Mucosa of descending colon (tissue), 3 donors: ENCODE measurements at regions not wholly inside any gene's neighbourhood (a gene's known extent, or its start where the extent isn't known, plus 50 kb on each side); places are given as distances from the start of the nearest gene placed in this dataset.
"Not testable (repeated sequence)": the region's sequence is repeated elsewhere in the genome, so short reads cannot be mapped to it uniquely, and the experiment has no call there.

Source experiments
- ATAC-seq: fragments of 200-7000 bp; cut with Tn5 transposase; one replicate; pipeline ENCODE4 v1.9.1; 2020; ENCODE audit warnings: mild to moderate bottlenecking, moderate library complexity
- DNase-seq, 3 donors: peaks; one replicate each; pipeline ENCODE4 v3.0.0-alpha.2; 2020
- H3K36me3 ChIP-seq: fragments of 200-600 bp; one replicate; pipeline ENCODE4 v1.8.0; 2021; ENCODE audit warnings: low read depth, mild to moderate bottlenecking
- H3K4me1 ChIP-seq: fragments of 200-600 bp; one replicate; pipeline ENCODE4 v1.8.0; 2021; ENCODE audit warnings: low read depth, mild to moderate bottlenecking
- H3K4me3 ChIP-seq: fragments of 200-600 bp; one replicate; pipeline ENCODE4 v1.8.0; 2021; ENCODE audit warnings: mild to moderate bottlenecking
- H3K9me3 ChIP-seq: fragments of 200-600 bp; one replicate; pipeline ENCODE4 v1.8.0; 2021; ENCODE audit warnings: mild to moderate bottlenecking
- CTCF ChIP-seq: fragments of 200-600 bp; IDR thresholded peaks from one replicate; pipeline ENCODE4 v1.8.0; 2022; ENCODE audit warnings: antibody characterized with exemption, mild to moderate bottlenecking
- intact Hi-C, 2 donors: fragments of 100-400 bp; cut with DNase I in 1 of 2; cut with micrococcal nuclease in 1 of 2; formaldehyde crosslinking; loops; one replicate each; pipeline versions ENCODE4 v1.11.0 to v1.11.1; 2022; cut with DNase I, micrococcal nuclease
- donor health status: DM: no; HTN: no; CAD: no; lungs with moderate emphysema.
- donor health status: DM: no; HTN: no; CAD: no.
- donor health status: DM: no; HTN: yes; CAD: no.

- ATAC-seq (no peak), DNase-seq (no peak)
- H3K4me1 ChIP-seq: no peaks in the 10 kb centered on the region
- H3K4me3 ChIP-seq: no peak overlapping the region
- intact Hi-C loops: no loop called here
- H3K36me3 ChIP-seq: no peaks in the 10 kb centered on the region
- no peak for TF ChIP-seq CTCF
- H3K9me3 ChIP-seq: no peaks in the 10 kb centered on the region
Measured at GRCh38 chr9:12318732-12319685, 374.2 kb upstream of the TYRP1 start.

- TF ChIP-seq CTCF: no peak
- Histone ChIP-seq H3K36me3 (no peaks in the 10 kb centered on the region), H3K9me3 (no peaks in the 10 kb centered on the region), H3K4me1 (no peaks in the 10 kb centered on the region), H3K4me3 (no peak overlapping the region)
- DNase-seq (no peak), ATAC-seq (no peak)
- intact Hi-C loops: no loop called here
Measured at GRCh38 chr9:12329623-12329985, 363.6 kb upstream of the TYRP1 start.

GRCh38 chr9:12333966-12334365, 359.2 kb upstream of the TYRP1 start:
- ATAC-seq, intact Hi-C loops, H3K4me1 ChIP-seq, H3K4me3 ChIP-seq, H3K36me3 ChIP-seq, H3K9me3 ChIP-seq, DNase-seq: not testable (repeated sequence)

GRCh38 chr9:12350775-12351174, 342.4 kb upstream of the TYRP1 start:
- intact Hi-C loops: no loop called here
- Histone ChIP-seq H3K9me3 (no peaks in the 10 kb centered on the region), H3K4me3 (no peak overlapping the region), H3K36me3 (no peaks in the 10 kb centered on the region), H3K4me1 (no peaks in the 10 kb centered on the region)
- no peak for TF ChIP-seq CTCF
- DNase-seq: no peak
- ATAC-seq: no peak

- no peak for TF ChIP-seq CTCF
- Histone ChIP-seq H3K4me1 (no peaks in the 10 kb centered on the region), H3K9me3 (no peaks in the 10 kb centered on the region), H3K36me3 (no peaks in the 10 kb centered on the region), H3K4me3 (no peak overlapping the region)
- intact Hi-C loops: no loop called here
- ATAC-seq (no peak), DNase-seq (no peak)
Measured at GRCh38 chr9:12351293-12352044, 341.7 kb upstream of the TYRP1 start.

GRCh38 chr9:12352045-12352315, 341.2 kb upstream of the TYRP1 start:
- DNase-seq (no peak), ATAC-seq (no peak)
- intact Hi-C loops: no loop called here
- no peak for TF ChIP-seq CTCF
- H3K4me3 ChIP-seq: no peak overlapping the region
- H3K4me1 ChIP-seq: no peaks in the 10 kb centered on the region
- H3K9me3 ChIP-seq: no peaks in the 10 kb centered on the region
- H3K36me3 ChIP-seq: no peaks in the 10 kb centered on the region
